Peyer's patch (tissue), 4 donors: ENCODE measurements at regions not wholly inside any gene's neighbourhood (a gene's known extent, or its start where the extent isn't known, plus 50 kb on each side); places are given as distances from the start of the nearest gene placed in this dataset.

Experiments used
- POLR2A ChIP-seq, 2 donors: fragments of 450-650 bp; IDR thresholded peaks; one replicate each; pipeline ENCODE4 v1.5.1; 2017; ENCODE audit warnings: antibody characterized with exemption in 2 of 2, mild to moderate bottlenecking in 2 of 2, moderate library complexity in 2 of 2
- TF ChIP-seq, protein P1 (sequence below), 6 experiments: fragments of 450-650 bp in 4 of 6; fragments of 200-600 bp in 2 of 6; sonication (generic) in 1 of 6; IDR thresholded peaks; one replicate each; pipeline ENCODE4 v1.5.1; 2017 to 2019; ENCODE audit warnings: antibody characterized with exemption in 6 of 6, mild to moderate bottlenecking in 3 of 6, moderate library complexity in 1 of 6

DNA sequence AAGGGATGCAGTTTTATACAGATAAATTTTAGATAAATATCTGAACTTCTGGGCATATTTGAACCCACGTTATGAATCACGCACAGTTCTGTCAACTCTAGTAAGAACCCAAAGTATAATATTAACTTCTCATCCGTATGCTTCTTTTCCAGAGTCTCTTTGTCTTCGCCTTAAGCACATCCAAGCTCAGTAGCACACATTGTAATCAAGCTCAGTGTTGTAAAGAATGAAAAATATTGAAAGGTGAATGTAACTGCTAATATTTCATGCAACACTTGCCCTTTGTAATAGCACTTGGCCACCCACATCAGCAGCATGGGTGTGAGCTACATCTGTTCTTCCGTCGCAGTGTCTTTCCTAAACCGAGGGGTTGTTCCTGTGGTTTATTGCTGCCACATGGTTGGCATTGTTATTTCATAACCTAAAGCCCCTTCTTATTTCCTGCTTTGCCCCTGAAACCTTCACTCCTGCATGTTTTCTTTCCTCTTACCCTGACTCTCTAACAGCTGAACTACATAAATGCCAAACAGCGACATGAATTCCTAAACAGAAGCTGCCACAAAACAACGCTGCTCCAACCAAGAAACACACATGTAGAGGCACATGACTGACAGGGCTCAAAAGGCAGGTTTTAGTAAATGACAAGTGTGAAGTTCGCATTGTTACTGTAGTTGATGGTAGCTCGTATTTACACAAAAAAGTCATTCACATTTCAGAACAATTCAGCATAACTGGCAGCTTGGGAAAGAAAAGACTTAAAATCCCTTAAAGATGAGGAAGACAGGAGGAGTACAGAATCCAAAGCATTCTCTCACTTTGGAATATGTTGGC is 190.1 kb upstream of the MEF2C start:
- TF ChIP-seq, protein P1, sequence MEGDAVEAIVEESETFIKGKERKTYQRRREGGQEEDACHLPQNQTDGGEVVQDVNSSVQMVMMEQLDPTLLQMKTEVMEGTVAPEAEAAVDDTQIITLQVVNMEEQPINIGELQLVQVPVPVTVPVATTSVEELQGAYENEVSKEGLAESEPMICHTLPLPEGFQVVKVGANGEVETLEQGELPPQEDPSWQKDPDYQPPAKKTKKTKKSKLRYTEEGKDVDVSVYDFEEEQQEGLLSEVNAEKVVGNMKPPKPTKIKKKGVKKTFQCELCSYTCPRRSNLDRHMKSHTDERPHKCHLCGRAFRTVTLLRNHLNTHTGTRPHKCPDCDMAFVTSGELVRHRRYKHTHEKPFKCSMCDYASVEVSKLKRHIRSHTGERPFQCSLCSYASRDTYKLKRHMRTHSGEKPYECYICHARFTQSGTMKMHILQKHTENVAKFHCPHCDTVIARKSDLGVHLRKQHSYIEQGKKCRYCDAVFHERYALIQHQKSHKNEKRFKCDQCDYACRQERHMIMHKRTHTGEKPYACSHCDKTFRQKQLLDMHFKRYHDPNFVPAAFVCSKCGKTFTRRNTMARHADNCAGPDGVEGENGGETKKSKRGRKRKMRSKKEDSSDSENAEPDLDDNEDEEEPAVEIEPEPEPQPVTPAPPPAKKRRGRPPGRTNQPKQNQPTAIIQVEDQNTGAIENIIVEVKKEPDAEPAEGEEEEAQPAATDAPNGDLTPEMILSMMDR (IDR thresholded peaks at IDR 0.05): no peak
- TF ChIP-seq POLR2A (IDR thresholded peaks at IDR 0.05): no peak
